GM19043 (cell line): ENCODE measurements at regions not wholly inside any gene's neighbourhood (a gene's known extent, or its start where the extent isn't known, plus 50 kb on each side); places are given as distances from the start of the nearest gene placed in this dataset.

ENCODE experiments used
- ATAC-seq: cut with Tn5 transposase; IDR thresholded peaks from one replicate; pipeline ENCODE4 v1.9.1; 2021; ENCODE audit warnings: low read depth; ENCODE audit not compliant: unreplicated experiment

- no peak for ATAC-seq
Observed at GRCh38 chr3:106160396-106160795, 291.6 kb upstream of the CBLB start.

GRCh38 chr3:106161246-106161645, 292.4 kb upstream of the CBLB start:
- ATAC-seq: no peak

- no peak for ATAC-seq
Observed at GRCh38 chr3:106167728-106168127, 298.9 kb upstream of the CBLB start.

GRCh38 chr3:106168962-106169750, 300.3 kb upstream of the CBLB start:
- ATAC-seq: no peak

- no peak for ATAC-seq
Observed at GRCh38 chr3:106170636-106171035, 301.8 kb upstream of the CBLB start.

GRCh38 chr3:106172101-106172500, 303.3 kb upstream of the CBLB start:
- ATAC-seq: no peak

- ATAC-seq: peak; percentile 58
Observed at GRCh38 chr3:106172780-106173179, 304.0 kb upstream of the CBLB start.

- no peak for ATAC-seq
Observed at GRCh38 chr3:106175276-106175675, 306.5 kb upstream of the CBLB start.

GRCh38 chr3:106176734-106177133, 307.9 kb upstream of the CBLB start:
- ATAC-seq: peak; percentile 66

- ATAC-seq: no peak
Observed at GRCh38 chr3:106182950-106183511, 314.2 kb upstream of the CBLB start.

GRCh38 chr3:106183762-106184391, 315.1 kb upstream of the CBLB start:
- peak; percentile 31 for ATAC-seq

GRCh38 chr3:106184540-106185457, 316.0 kb upstream of the CBLB start:
- ATAC-seq: peak; percentile 90

- no peak for ATAC-seq
Observed at GRCh38 chr3:106185949-106186348, 317.1 kb upstream of the CBLB start.

GRCh38 chr3:106190296-106190695, 321.5 kb upstream of the CBLB start:
- ATAC-seq: no peak

GRCh38 chr3:106191211-106191610, 322.4 kb upstream of the CBLB start:
- ATAC-seq: no peak

GRCh38 chr3:106191913-106192312, 323.1 kb upstream of the CBLB start:
- no peak for ATAC-seq

- ATAC-seq: no peak
Observed at GRCh38 chr3:106193876-106194275, 325.1 kb upstream of the CBLB start.

GRCh38 chr3:106194726-106195125, 325.9 kb upstream of the CBLB start:
- ATAC-seq: no peak

GRCh38 chr3:106197532-106198194, 328.9 kb upstream of the CBLB start:
- ATAC-seq: no peak

GRCh38 chr3:106204160-106204868, 335.5 kb upstream of the CBLB start:
- ATAC-seq: no peak
